C1 segment of cervical spinal cord (tissue), 14 donors: ENCODE measurements at regions not wholly inside any gene's neighbourhood (a gene's known extent, or its start where the extent isn't known, plus 50 kb on each side); places are given as distances from the start of the nearest gene placed in this dataset.

Experiments
- DNase-seq, 14 donors: peaks; one replicate each; lab custom pipeline; 2025; lab: John Stamatoyannopoulos, UW

- DNase-seq = no peak
These were observed 172.6 kb upstream of the CADM1 start for GRCh38 chr11:115676768-115677167.

- DNase-seq = peak in 1 of 14 donors; percentile 23
These were observed 172.0 kb upstream of the CADM1 start for GRCh38 chr11:115676206-115676605.

GRCh38 chr11:115674937-115675544 lies 170.8 kb upstream of the CADM1 start:
- DNase-seq = no peak

DNA sequence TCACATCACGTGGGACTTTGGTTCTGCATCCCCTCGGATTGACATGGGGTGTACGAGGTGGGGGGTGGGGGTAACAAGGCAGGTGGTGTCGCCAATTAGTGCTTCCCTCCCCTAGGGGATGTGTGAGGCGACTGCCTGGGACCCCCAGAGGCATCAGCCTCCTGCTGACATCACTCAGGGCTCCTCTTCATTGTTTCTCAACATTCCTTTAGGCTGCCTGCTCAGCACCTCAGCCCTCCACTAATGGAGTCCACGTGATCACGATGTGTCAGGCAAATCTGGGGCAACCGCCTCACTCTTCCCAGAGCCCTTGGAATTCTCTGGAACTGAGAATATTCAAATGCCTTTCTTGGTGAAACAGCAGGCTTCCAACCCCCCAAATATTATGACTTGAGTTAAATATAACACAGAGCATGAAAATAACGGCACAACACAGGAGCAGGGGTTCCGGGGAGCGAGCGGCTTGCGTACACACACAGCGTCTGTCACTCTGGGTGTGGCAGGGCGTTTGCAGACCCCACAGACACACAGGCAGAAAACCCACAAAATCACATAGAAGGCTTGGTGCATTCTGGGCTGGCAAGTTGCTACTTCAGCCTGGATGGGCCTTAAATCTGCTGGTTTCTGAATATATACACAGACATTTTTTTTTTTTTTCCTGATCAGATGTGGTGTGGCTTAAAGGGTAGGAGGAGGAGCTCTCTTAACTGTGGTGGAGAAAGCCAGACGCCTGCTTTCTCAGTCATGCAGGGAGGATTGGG lies 170.1 kb upstream of the CADM1 start:
- DNase-seq = peak in 1 of 14 donors; percentile 26

DNA sequence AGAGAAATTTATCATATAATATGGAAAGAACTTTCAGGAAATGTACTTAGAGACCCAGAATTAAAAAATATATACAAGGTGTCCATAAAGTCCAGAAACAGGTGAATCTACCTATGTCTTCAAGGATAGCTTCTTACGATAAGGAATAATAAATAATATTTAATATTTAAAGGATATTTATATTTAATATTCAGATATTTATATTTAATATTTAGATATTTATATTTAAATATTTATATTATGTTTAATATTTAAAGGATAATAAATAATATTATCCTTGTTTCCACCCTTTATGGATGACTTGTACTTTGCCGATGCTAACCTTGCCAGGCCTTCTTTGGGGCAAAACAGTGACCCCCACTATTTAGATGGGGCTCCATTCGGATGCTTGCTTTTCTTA lies 169.5 kb upstream of the CADM1 start:
- no peak for DNase-seq

DNA sequence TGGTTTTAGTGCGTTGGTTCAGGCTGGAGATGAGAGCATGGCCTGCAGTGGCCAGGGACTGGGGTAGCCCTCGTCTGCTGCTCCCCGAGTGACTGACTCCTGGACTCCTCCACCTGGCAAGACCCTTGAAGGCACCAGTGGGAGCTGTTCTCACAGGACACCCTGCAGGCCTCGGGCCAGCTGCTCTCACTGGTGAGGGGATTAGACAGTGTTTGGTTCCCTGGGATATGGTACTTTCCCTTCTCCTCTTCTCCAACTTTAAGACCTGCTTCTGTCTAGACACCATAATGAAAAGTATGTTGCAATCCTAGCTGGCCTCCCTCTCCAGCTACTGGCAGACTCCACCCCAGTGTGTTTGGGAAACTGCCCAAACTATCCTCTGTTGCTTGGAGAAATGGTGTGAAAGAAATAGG lies 168.8 kb upstream of the CADM1 start:
- peak in 8 of 14 donors; percentile 20 to 56 (median 37) for DNase-seq

DNA sequence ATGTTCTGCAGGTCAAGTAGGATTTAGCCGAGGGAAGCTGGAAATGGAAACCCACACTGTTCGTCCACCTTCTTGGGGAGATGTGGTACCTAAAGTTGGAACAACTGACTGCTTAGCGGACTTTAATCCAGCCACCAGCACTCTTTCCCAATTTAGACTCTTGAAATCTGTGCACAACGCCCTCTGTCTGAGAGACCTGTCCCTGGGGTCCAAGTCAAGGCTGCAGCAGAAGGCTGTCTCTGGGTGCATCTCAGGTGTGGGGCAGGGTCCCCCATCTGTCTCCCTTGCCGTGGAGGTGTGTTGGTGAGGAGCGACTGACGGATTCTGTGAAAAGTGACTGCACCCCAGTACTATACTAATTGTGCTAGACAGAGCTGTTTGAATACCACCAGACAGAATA lies 168.2 kb upstream of the CADM1 start:
- DNase-seq = no peak

- no peak for DNase-seq
These were observed 166.5 kb upstream of the CADM1 start for GRCh38 chr11:115670538-115671205.

DNA sequence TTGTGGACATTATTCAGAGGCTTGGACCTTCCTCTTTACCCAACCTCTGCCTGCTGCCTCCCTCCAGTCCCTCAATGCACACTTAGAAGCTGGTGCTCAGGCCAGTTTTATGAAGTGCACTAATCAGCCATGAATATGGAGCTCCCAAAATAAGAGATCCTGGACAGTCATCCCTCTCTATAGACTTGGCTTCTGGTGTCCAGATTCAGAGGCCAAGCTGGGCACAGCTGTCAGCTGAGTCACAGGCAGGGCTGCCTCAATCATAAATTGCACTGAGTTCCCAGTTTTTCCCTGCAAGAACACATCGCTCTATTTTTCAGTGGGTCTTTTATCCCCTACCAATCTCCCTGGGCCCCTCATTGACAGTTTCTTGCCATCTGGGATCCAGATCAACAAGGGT lies 161.7 kb upstream of the CADM1 start:
- DNase-seq = peak in 1 of 14 donors; percentile 7

DNA sequence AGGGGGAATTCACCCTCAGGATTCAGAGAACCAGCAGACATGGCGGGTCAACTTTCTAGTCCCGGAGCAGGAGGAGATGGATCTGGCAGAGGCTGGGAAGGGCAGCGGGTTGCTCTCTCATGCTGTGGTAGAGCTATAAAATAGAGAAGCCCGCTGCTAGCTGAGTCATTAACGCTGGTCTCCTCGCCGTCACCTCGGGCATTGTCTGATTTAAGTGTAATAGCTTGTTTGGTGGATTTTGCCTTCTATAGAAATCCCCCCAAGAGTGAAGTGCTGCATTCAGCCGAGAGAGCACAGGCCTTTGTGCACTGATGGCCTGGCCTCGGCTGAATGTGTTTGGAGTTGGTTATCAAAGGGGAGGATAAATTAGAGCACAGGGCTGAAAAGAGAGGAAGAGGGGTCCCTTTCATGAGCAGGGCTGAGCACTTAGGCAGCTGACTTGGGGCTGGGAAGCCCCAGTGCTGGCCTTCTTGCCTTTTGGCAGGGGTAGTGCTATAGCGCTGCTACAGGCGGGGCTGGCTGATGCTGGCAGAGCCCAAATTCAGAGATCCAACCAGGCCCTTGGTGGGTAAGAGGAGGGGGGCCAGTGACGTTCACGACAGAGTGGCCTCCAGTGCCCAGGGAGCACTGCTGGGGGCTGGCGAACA lies 161.1 kb upstream of the CADM1 start:
- DNase-seq = peak in 5 of 14 donors; percentile 17 to 46 (median 22)

GRCh38 chr11:115664313-115664712 lies 160.1 kb upstream of the CADM1 start:
- no peak for DNase-seq

- DNase-seq = peak in 2 of 14 donors; percentile 9 to 53
These were observed 159.6 kb upstream of the CADM1 start for GRCh38 chr11:115663790-115664189.

DNA sequence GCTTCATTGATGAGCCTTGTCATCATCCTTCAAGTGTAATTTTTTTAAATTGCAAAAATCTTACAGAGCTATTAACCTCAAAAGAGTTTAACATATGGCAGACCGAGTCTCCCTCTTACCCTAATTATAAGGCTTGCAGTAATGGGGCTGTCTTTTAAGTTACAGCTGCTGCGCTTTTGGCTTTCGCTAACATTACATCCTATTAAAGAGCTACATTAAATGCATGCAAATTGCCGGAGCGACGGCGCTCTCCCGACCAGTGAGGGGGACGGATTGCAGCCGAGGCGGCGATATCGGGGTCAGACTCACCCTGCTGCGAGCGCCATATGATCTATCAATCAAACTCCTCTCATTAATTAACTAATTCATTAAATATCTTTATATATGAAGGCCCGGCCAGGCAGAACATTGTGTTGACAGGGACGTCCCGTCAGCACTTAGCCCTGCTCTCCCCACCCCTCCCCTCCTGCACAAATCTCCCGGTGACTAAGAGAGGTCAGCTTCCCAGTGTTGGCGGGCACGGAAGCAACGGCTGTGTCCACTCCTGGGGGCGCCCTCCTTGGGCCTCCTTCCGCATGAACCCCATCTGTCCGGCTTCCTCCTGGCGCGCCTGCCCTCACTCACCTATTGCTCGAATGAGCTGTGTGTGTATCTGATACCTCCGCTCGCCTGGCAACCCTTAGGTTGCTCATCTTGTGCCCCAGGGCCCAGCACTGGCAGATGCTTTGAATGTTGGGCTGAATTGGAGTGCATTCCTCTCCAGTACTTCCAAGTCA lies 156.0 kb upstream of the CADM1 start:
- peak in 1 of 14 donors; percentile 52 for DNase-seq

DNA sequence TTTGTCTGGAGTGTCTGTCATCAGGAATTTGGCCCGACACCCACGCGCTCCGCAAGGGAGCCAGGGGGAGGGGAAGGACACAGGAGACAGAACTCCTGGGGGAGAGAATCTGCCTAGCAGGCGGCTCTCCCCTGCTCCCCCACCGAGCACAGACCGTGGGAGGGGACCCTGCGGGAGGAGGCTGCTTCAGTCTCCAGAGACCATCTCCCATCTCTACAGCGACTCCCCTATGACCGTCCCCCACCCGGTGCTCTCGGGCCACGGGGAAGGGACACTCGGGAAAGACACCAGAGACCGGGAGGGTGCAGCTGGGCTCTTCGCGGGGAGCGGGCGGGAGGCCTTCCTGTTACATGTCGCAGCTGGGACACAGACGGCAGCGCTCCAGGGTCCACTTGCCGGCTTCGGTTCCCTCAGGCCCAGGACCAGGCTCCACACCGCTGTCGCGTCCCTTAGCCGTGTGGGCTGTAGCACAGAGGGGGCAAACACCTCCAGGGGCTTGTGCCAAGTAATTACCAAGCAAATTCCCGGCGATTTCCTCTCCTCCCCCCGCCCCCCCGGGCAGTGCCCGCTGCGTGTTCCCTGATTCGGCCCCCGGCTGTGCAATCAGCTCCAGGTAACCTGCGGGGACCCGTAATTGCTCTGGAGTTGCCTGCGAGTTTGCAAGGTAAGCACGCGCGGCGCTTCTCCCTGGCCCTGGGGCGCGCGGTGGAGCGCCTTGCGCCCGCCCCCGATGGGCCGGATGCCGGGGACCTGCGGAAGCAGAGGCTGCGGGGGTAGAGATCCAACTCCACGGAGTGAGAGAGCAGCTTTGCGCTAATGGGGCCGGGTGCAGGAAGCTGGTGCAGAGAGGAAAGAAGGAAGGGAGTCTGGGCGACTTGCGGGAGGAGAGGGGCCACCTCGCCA lies 155.1 kb upstream of the CADM1 start:
- DNase-seq = peak in 4 of 14 donors; percentile 24 to 65 (median 29)

- no peak for DNase-seq
These were observed 153.4 kb upstream of the CADM1 start for GRCh38 chr11:115657586-115657985.

GRCh38 chr11:115656669-115657068 lies 152.5 kb upstream of the CADM1 start:
- DNase-seq = no peak

DNA sequence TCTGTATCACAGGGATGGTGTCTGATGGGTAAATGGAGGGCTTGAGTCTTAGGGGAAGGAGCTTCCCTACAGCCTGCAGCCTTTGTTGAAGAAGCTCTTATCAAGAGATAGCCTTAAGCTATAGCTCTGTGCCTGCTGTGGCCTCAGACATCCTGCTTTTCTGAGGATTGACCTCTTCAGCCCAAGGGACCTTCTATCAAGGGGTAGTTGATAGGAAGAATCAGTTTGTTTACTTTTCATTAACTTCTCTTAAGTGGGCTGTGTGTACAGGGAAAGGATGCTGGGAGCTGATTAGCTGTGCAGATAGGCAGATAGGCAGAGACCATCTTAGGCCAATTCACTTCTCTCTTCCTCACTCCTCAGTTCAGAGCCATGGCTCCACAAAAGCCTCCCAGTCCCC lies 151.8 kb upstream of the CADM1 start:
- no peak for DNase-seq

DNA sequence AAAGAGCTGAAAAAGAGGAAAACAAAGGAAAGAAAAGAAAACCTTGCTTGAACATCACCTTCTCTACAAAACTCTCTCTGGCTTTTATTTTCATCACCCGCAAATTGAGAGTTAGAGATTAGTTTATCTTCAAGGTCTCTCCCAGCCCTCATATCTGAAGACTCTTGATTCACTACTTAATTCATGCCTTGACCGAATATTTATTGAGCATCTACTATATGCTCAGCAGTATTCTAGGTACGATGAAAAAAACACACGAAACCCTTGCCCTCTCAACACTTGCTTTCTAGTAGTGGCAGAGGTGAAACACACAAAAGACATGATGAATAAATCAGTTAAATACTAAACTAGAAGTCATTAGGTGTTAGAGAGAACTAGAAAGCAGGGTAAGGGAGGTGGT lies 150.6 kb upstream of the CADM1 start:
- no peak for DNase-seq

- no peak for DNase-seq
These were observed 149.7 kb upstream of the CADM1 start for GRCh38 chr11:115653926-115654325.

GRCh38 chr11:115653076-115653475 lies 148.9 kb upstream of the CADM1 start:
- DNase-seq = no peak
